Endodermal cell (in vitro differentiated cells): ENCODE measurements at regions not wholly inside any gene's neighbourhood (a gene's known extent, or its start where the extent isn't known, plus 50 kb on each side); places are given as distances from the start of the nearest gene placed in this dataset.

Experiments used
- DNase-seq: peaks from one replicate; pipeline ENCODE4 v3.0.0-alpha.2; 2017
- H3K27ac ChIP-seq: 2 replicates; pipeline ENCODE4 v1.5.1; 2013; ENCODE audit warnings: mild to moderate bottlenecking, low read depth, low read length, moderate library complexity
- H3K27me3 ChIP-seq: 2 replicates; pipeline ENCODE4 v1.6.1; 2013; ENCODE audit warnings: mild to moderate bottlenecking, low read length, moderate library complexity; ENCODE audit not compliant: insufficient read depth, control insufficient read depth, poor library complexity, severe bottlenecking
- H3K36me3 ChIP-seq: 2 replicates; pipeline ENCODE4 v1.7.0; 2013; ENCODE audit warnings: mild to moderate bottlenecking, low read length, moderate library complexity; ENCODE audit not compliant: control insufficient read depth, insufficient read depth
- H3K4me1 ChIP-seq: one replicate; pipeline ENCODE4 v1.7.0; 2013; ENCODE audit warnings: low read length; ENCODE audit not compliant: control insufficient read depth, insufficient read depth
- H3K4me3 ChIP-seq: 2 replicates; pipeline ENCODE4 v1.5.1; 2013; ENCODE audit warnings: mild to moderate bottlenecking, low read length, moderate library complexity
- H3K9ac ChIP-seq: 2 replicates; pipeline ENCODE4 v1.6.1; 2013; ENCODE audit warnings: mild to moderate bottlenecking, low read length, moderate library complexity; ENCODE audit not compliant: poor library complexity, severe bottlenecking; ENCODE audit errors: extremely low read depth
- H3K9me3 ChIP-seq: 2 replicates; pipeline ENCODE4 v1.6.1; 2013; ENCODE audit warnings: mild to moderate bottlenecking, low read length, moderate library complexity; ENCODE audit not compliant: control insufficient read depth
- H3K27ac Mint-ChIP-seq: 2 replicates; pipeline ENCODE4 v1.8.0; 2020; ENCODE audit warnings: mixed read lengths
- H3K27me3 Mint-ChIP-seq: 2 replicates; pipeline ENCODE4 v1.8.0; 2021; ENCODE audit warnings: mild to moderate bottlenecking, mixed read lengths; ENCODE audit not compliant: insufficient read depth
- H3K36me3 Mint-ChIP-seq: 2 replicates; pipeline ENCODE4 v1.8.0; 2020; ENCODE audit warnings: low read depth, mixed read lengths
- H3K4me1 Mint-ChIP-seq: 2 replicates; pipeline ENCODE4 v1.8.0; 2020; ENCODE audit warnings: mixed read lengths
- H3K4me3 Mint-ChIP-seq: 2 replicates; pipeline ENCODE4 v1.8.0; 2020; ENCODE audit warnings: mild to moderate bottlenecking, moderate library complexity, mixed read lengths
- H3K9me3 Mint-ChIP-seq: 2 replicates; pipeline ENCODE4 v1.8.0; 2020; ENCODE audit warnings: mild to moderate bottlenecking, mixed read lengths
- WGBS, 2 experiments: methylation state at CpG; one replicate each; pipeline versions ENCODE4 v1.1.5 to v1.1.7; 2013; ENCODE audit warnings: missing lambda C conversion rate in 2 of 2, mixed read lengths in 1 of 2; ENCODE audit not compliant: insufficient coverage in 1 of 2, insufficient read length in 1 of 2; 5-methylcytosine and 5-hydroxymethylcytosine counted together
- TF ChIP-seq, protein P1 (sequence below): fragments of 200-600 bp; sonication (generic); conservative IDR thresholded peaks from 2 replicates; pipeline ENCODE4 v1.5.0; 2021; ENCODE audit warnings: antibody characterized with exemption, mild to moderate bottlenecking

GRCh38 chr3:77780278-77780996, 740.5 kb downstream of the ROBO2 start:
- Histone ChIP-seq H3K4me3 (no peak overlapping the region), H3K27ac (peak overlapping the region; percentile 82), H3K9me3 (no peaks in the 10 kb centered on the region), H3K36me3 (no peaks in the 10 kb centered on the region), H3K4me1 (peaks cover 6% of the 10 kb centered on the region), H3K9ac (no peak overlapping the region), H3K27me3 (no peaks in the 10 kb centered on the region)
- H3K27ac Mint-ChIP-seq: no peak overlapping the region
- peaks cover 4% of the 10 kb centered on the region for H3K4me1 Mint-ChIP-seq
- WGBS, 2 experiments: 46 to 57% methylated on average over 5 of the region's 5 CpGs
- TF ChIP-seq, protein P1, sequence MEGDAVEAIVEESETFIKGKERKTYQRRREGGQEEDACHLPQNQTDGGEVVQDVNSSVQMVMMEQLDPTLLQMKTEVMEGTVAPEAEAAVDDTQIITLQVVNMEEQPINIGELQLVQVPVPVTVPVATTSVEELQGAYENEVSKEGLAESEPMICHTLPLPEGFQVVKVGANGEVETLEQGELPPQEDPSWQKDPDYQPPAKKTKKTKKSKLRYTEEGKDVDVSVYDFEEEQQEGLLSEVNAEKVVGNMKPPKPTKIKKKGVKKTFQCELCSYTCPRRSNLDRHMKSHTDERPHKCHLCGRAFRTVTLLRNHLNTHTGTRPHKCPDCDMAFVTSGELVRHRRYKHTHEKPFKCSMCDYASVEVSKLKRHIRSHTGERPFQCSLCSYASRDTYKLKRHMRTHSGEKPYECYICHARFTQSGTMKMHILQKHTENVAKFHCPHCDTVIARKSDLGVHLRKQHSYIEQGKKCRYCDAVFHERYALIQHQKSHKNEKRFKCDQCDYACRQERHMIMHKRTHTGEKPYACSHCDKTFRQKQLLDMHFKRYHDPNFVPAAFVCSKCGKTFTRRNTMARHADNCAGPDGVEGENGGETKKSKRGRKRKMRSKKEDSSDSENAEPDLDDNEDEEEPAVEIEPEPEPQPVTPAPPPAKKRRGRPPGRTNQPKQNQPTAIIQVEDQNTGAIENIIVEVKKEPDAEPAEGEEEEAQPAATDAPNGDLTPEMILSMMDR: no peak
- no peak for DNase-seq
- no peaks in the 10 kb centered on the region for H3K27me3 Mint-ChIP-seq
- no peak overlapping the region for H3K4me3 Mint-ChIP-seq
- peaks cover 2% of the 10 kb centered on the region for H3K9me3 Mint-ChIP-seq
- no peaks in the 10 kb centered on the region for H3K36me3 Mint-ChIP-seq

DNA sequence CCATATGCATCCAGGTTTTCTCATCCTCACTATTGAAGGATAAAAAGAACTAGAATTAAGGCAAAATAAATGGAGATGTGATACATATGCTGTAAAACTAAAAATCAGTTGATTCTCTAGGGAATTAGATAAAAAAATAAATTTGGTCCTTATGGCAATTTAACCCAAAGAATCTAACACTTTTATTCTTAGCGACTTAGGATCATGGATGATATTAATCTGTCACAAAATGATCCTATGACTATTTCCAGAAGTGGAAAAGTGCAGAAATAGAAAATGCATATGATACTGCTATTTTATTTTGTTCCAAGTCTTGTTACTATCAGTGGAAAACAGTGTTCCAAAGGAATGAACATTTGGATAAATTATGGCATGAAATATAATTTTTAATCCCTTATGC, 746.3 kb downstream of the ROBO2 start:
- H3K4me1 ChIP-seq: peaks cover 6% of the 10 kb centered on the region
- Mint-ChIP-seq H3K9me3 (peaks cover 2% of the 10 kb centered on the region), H3K27ac (no peak overlapping the region), H3K4me1 (peaks cover 4% of the 10 kb centered on the region), H3K27me3 (no peaks in the 10 kb centered on the region), H3K36me3 (no peaks in the 10 kb centered on the region), H3K4me3 (no peak overlapping the region)
- H3K9ac ChIP-seq: no peak overlapping the region
- no peaks in the 10 kb centered on the region for H3K9me3 ChIP-seq
- no peak overlapping the region for H3K4me3 ChIP-seq
- WGBS, 2 experiments: 100% methylated on average over 1 of the region's 1 CpG; no CpG with 5 or more reads in 1 of the 2 experiments
- H3K27me3 ChIP-seq: no peaks in the 10 kb centered on the region
- no peak for DNase-seq
- no peaks in the 10 kb centered on the region for H3K36me3 ChIP-seq
- TF ChIP-seq, protein P1: no peak
- no peak overlapping the region for H3K27ac ChIP-seq

DNA sequence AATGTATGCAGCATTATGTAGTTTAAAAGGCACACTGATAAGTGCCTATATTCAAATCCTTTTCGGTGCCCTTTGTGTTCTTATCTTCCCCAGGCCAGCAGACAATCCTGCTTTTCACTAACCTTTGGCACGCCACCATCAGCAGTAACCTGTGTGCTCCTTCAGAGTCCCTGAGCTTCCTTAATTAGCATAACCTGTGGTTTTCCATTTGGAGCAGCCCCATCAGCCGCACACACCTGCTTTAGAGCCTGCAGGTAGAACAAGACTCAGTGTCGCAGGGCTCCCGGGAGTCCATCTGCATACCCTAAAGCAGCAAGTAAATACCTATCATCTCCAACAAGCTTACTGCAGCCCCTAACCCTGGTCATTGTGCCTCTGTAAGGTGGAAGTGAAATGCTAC, 755.1 kb downstream of the ROBO2 start:
- H3K4me1 Mint-ChIP-seq: peaks cover 13% of the 10 kb centered on the region
- no peaks in the 10 kb centered on the region for H3K9me3 ChIP-seq
- H3K27ac Mint-ChIP-seq: peak overlapping the region; percentile 87
- H3K9me3 Mint-ChIP-seq: no peaks in the 10 kb centered on the region
- no peaks in the 10 kb centered on the region for H3K27me3 ChIP-seq
- H3K9ac ChIP-seq: no peak overlapping the region
- no peak overlapping the region for H3K27ac ChIP-seq
- H3K4me3 Mint-ChIP-seq: no peak overlapping the region
- no peaks in the 10 kb centered on the region for H3K36me3 ChIP-seq
- DNase-seq: peak; percentile 84
- H3K36me3 Mint-ChIP-seq: no peaks in the 10 kb centered on the region
- no peak overlapping the region for H3K4me3 ChIP-seq
- peaks cover 4% of the 10 kb centered on the region for H3K4me1 ChIP-seq
- TF ChIP-seq, protein P1: no peak
- 55 to 65% methylated on average over 4 to 5 of the region's 5 CpGs for WGBS, 2 experiments
- no peaks in the 10 kb centered on the region for H3K27me3 Mint-ChIP-seq
